GM12865 (cell line): ENCODE measurements at regions not wholly inside any gene's neighbourhood (a gene's known extent, or its start where the extent isn't known, plus 50 kb on each side); places are given as distances from the start of the nearest gene placed in this dataset.

ENCODE experiments used
- DNase-seq: peaks from one replicate; pipeline ENCODE4 v3.0.0; 2010; ENCODE audit warnings: low read depth
- H3K4me3 ChIP-seq: 2 replicates; pipeline ENCODE4 v1.5.1; 2011; ENCODE audit warnings: mild to moderate bottlenecking, low read depth, low read length, control low read depth
- TF ChIP-seq, protein P1 (sequence below): IDR thresholded peaks from 2 replicates; pipeline ENCODE4 v1.5.1; 2011; ENCODE audit warnings: low read length, control low read depth, low read depth, inconsistent platforms; ENCODE audit not compliant: insufficient read depth; ENCODE audit errors: missing control alignments

DNA sequence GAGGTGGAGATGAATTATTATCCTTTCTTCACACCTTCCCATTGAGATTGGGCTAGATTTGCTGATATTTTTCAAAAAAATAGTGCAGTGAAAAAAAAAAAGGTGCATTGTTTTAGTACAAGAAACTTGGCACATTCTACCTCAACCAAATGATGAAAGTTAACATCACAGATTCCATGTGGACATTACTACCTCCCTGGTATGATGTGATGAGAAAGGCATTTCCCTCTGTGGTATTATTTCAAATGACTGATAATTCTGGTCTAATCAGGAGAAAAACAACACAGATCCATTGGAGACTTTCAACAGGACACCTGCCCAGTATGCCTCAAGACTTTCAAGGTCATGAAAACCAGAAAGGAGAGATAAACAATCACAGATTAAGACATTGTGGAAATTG lies 313.4 kb downstream of the BCHE start:
- TF ChIP-seq, protein P1, sequence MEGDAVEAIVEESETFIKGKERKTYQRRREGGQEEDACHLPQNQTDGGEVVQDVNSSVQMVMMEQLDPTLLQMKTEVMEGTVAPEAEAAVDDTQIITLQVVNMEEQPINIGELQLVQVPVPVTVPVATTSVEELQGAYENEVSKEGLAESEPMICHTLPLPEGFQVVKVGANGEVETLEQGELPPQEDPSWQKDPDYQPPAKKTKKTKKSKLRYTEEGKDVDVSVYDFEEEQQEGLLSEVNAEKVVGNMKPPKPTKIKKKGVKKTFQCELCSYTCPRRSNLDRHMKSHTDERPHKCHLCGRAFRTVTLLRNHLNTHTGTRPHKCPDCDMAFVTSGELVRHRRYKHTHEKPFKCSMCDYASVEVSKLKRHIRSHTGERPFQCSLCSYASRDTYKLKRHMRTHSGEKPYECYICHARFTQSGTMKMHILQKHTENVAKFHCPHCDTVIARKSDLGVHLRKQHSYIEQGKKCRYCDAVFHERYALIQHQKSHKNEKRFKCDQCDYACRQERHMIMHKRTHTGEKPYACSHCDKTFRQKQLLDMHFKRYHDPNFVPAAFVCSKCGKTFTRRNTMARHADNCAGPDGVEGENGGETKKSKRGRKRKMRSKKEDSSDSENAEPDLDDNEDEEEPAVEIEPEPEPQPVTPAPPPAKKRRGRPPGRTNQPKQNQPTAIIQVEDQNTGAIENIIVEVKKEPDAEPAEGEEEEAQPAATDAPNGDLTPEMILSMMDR, result no peak
- H3K4me3 ChIP-seq, result no peak overlapping the region
- no peak for DNase-seq

DNA sequence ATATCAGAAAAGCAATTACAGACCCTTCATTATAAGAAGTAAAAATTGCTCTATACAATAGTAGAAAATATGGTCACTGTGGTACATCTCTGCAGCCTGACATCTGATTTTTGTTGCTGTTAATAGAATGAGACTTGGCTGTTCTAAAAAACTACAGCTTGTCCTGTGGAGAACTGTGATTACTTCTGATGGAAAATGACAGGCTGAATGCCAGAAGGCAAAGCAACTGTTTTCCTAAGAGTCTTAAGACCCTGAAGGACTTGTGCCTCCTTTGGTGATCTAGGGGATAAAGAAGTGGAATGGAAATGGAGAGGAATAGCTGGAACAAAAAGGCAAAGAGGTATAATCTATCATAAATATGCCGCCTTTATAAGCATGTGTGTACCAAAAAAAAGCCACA lies 314.8 kb downstream of the BCHE start:
- no peak overlapping the region for H3K4me3 ChIP-seq
- TF ChIP-seq, protein P1, result no peak
- no peak for DNase-seq

DNA sequence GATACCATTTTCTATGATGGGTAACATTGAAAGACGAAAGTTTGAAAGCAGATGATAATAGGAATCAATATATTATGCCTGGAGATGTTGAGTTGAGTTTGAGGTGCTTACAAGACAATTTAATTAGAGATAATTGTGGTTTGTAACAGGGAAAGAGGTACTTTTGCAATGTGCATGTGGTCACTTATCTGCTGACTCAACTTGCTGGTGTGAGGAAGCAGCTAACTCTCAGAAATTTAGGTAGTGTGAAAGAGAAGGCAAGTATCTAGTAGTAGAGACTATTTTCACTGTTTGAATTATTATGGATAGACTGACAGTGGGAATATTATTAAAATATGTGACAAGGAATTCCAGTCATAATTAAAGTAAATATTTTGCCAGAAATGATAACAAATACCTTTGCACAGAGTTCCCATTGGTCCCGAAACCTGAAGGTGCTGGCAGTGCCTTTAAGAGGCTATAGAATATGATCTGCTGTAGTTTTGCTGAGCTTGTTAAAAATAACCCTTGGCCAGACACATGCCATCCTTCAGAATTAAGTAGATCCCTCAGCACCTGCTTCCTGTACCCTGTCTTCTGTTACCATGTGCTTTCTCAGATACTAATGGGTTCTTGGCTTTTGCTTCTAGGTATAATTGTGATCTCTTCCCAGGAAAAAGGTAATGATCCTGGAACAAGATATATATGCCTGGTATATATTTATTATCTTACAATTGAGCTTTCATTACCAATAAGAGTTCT lies 315.9 kb downstream of the BCHE start:
- TF ChIP-seq, protein P1, result no peak
- no peak for DNase-seq
- no peak overlapping the region for H3K4me3 ChIP-seq

DNA sequence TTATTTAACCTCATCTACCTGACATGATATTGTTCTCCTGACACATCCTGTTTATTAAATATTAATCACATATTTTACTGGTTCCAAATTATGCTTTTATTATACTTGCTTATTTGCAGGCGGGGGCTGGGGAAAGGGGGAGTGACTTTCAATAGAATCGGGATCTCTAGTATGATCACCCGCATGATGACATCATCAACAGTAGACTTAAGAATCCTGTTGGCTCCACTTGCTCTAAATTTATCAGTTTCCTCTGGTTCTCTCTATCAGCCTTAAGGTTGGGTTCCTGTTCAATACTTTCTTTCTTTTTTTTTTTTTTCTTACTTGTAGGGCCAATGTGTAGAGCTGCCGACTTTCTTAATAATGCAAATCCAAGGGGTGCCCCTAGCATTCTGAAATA lies 317.5 kb downstream of the BCHE start:
- H3K4me3 ChIP-seq, result no peak overlapping the region
- TF ChIP-seq, protein P1, result no peak
- DNase-seq, result no peak

DNA sequence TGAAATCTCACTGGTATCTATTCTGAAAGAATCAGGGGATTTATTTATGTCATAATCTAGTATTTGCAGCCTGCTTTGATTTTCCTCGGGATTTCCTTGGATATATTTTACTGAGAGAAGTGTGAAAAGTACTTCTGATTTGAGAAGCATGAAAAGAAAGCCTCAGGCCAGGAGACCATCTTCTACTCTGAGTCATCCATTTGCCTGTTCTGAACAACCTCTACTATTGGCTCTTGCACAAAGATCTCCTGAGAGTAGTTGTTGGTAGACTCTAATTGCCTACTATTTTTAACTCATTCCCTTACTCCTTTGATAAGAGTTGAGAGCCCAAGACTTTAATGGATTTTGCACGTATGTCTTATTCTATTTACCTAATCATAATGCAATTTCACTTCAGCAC lies 318.9 kb downstream of the BCHE start:
- H3K4me3 ChIP-seq, result no peak overlapping the region
- TF ChIP-seq, protein P1, result no peak
- no peak for DNase-seq

DNA sequence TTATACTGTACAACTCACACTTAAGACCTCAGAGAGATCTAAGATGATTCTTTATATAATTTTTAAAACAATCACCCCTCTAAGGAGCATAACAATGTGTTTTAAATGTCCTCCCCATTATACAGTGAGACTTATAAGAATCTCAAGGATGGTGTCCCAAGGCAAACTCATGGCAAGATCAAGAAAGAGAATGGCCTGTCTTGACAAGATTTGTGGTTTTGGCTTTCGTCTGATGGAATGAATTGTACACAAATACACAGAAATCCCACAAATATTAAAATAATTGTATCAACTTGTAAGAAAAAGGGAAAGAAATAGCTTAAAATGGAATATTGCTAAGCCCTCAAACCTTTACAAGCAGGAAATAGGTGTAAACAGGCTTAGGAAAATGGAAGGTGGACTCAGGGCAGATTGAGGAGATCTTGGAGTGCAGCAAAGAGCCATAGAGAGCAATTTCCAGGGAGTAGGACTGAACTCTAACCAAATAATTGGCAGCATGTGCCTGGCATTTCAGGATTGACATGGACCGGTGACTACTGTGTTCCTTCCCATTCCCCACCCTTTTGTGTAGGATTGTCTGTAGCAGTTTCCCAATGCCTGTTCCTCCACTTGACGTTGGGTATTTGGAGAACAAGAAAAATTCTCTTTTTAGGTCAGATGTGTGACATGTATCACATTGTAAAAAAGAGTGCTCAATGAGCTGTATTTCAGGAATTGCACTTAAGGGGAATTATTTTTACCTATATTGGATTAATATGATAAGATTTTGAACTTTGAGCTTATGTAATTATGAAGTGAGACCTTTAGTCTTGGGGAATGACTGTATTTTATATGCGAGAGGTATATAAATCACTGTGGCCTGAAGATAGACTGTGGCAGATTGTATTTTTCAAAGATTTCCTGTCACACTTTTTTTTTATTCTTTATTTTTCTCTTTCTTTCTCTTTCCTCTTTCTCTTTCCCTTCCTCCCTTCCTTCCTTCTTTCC lies 317.8 kb upstream of the SLITRK3 start:
- TF ChIP-seq, protein P1, result no peak
- no peak overlapping the region for H3K4me3 ChIP-seq
- DNase-seq, result no peak
